HCT116 (cell line): ENCODE measurements at regions not wholly inside any gene's neighbourhood (a gene's known extent, or its start where the extent isn't known, plus 50 kb on each side); places are given as distances from the start of the nearest gene placed in this dataset.

ENCODE experiments used
- CTCF ChIP-seq, 3 experiments: fragments of 200-600 bp in 1 of 3; sonication (generic) in 1 of 3; IDR thresholded peaks in 2 of 3; conservative IDR thresholded peaks in 1 of 3; 2 replicates each; pipeline ENCODE4 v1.5.1; 2012 to 2017; ENCODE audit warnings: low read depth in 2 of 3, low read length in 2 of 3, antibody characterized with exemption in 1 of 3, borderline replicate concordance in 1 of 3, control low read depth in 1 of 3, mild to moderate bottlenecking in 1 of 3, mixed read lengths in 1 of 3, mixed run types in 1 of 3, moderate library complexity in 1 of 3; ENCODE audit not compliant: insufficient read depth in 1 of 3
- REST ChIP-seq: IDR thresholded peaks from 2 replicates; pipeline ENCODE4 v1.6.1; 2012; ENCODE audit warnings: low read depth
- SIN3A ChIP-seq: IDR thresholded peaks from 2 replicates; pipeline ENCODE4 v1.6.1; 2012; ENCODE audit warnings: low read depth

- TF ChIP-seq CTCF (IDR thresholded peaks at IDR 0.05 in 2 of 3, conservative IDR thresholded peaks at IDR 0.05 in 1 of 3; ENCODE audit: borderline replicate concordance in 1 of 3, insufficient read depth in 1 of 3, low read depth in 2 of 3, low read length in 2 of 3) (no peak), REST (no peak), SIN3A (no peak)
Measured at GRCh38 chr11:116061322-116061721, 557.1 kb upstream of the CADM1 start.
